KMS-11 (cell line): ENCODE measurements at regions not wholly inside any gene's neighbourhood (a gene's known extent, or its start where the extent isn't known, plus 50 kb on each side); places are given as distances from the start of the nearest gene placed in this dataset.
"Not testable (repeated sequence)": the region's sequence is repeated elsewhere in the genome, so short reads cannot be mapped to it uniquely, and the experiment has no call there.

Experiments
- H2AFZ ChIP-seq: fragments of 200-600 bp; sonication (generic); 2 replicates; pipeline ENCODE4 v1.6.1; 2016; ENCODE audit warnings: antibody characterized with exemption, mixed run types, low read depth
- H3K27ac ChIP-seq: fragments of 200-600 bp; sonication (generic); 2 replicates; pipeline ENCODE4 v1.6.1; 2016; ENCODE audit warnings: mild to moderate bottlenecking, mixed run types
- H3K27me3 ChIP-seq: fragments of 200-600 bp; sonication (generic); 2 replicates; pipeline ENCODE4 v1.6.1; 2017; ENCODE audit warnings: mild to moderate bottlenecking, low read depth, mixed run types, moderate library complexity; ENCODE audit not compliant: insufficient read depth
- H3K36me3 ChIP-seq: fragments of 200-600 bp; sonication (generic); 2 replicates; pipeline ENCODE4 v1.6.1; 2017; ENCODE audit warnings: mild to moderate bottlenecking, mixed run types; ENCODE audit not compliant: insufficient read depth
- H3K4me1 ChIP-seq: fragments of 200-600 bp; sonication (generic); 2 replicates; pipeline ENCODE4 v1.6.1; 2016; ENCODE audit warnings: mild to moderate bottlenecking, low read depth, mixed run types; ENCODE audit not compliant: poor library complexity, severe bottlenecking
- H3K4me2 ChIP-seq: fragments of 200-600 bp; sonication (generic); 2 replicates; pipeline ENCODE4 v1.7.0; 2016; ENCODE audit warnings: mild to moderate bottlenecking, mixed run types
- H3K4me3 ChIP-seq: fragments of 200-600 bp; sonication (generic); IDR thresholded peaks from 2 replicates; pipeline ENCODE4 v1.6.1; 2017; ENCODE audit warnings: low read depth, low read length, mixed read lengths; ENCODE audit not compliant: insufficient read depth
- H3K79me2 ChIP-seq: fragments of 200-600 bp; sonication (generic); 2 replicates; pipeline ENCODE4 v1.6.1; 2016; ENCODE audit warnings: low read depth, mixed run types; ENCODE audit not compliant: insufficient read depth
- H3K9ac ChIP-seq: fragments of 200-600 bp; sonication (generic); 2 replicates; pipeline ENCODE4 v1.6.1; 2016; ENCODE audit warnings: mild to moderate bottlenecking, mixed run types
- H4K20me1 ChIP-seq: fragments of 200-600 bp; sonication (generic); 2 replicates; pipeline ENCODE4 v1.6.1; 2016; ENCODE audit warnings: mild to moderate bottlenecking, mixed run types; ENCODE audit not compliant: insufficient read depth
- CTCF ChIP-seq: fragments of 200-600 bp; sonication (generic); conservative IDR thresholded peaks from 2 replicates; pipeline ENCODE4 v1.6.1; 2017; ENCODE audit warnings: low read depth, mild to moderate bottlenecking, antibody characterized with exemption, low read length, moderate library complexity, mixed read lengths

GRCh38 chr9:19913151-19913550, 124.3 kb upstream of the SLC24A2 start:
- no peaks in the 10 kb centered on the region for H3K36me3 ChIP-seq
- H3K4me1 ChIP-seq = no peaks in the 10 kb centered on the region
- no peak for TF ChIP-seq CTCF
- no peak overlapping the region for H3K4me3 ChIP-seq
- H3K4me2 ChIP-seq = no peak overlapping the region
- H4K20me1 ChIP-seq = no peaks in the 10 kb centered on the region
- H3K9ac ChIP-seq = no peak overlapping the region
- H3K79me2 ChIP-seq = no peaks in the 10 kb centered on the region
- H3K27me3 ChIP-seq = no peaks in the 10 kb centered on the region
- H3K27ac ChIP-seq = no peak overlapping the region
- no peak overlapping the region for H2AFZ ChIP-seq

- Histone ChIP-seq H3K27ac (no peak overlapping the region), H3K4me1 (no peaks in the 10 kb centered on the region), H2AFZ (no peak overlapping the region), H3K4me3 (no peak overlapping the region), H4K20me1 (no peaks in the 10 kb centered on the region), H3K4me2 (no peak overlapping the region), H3K79me2 (no peaks in the 10 kb centered on the region), H3K36me3 (no peaks in the 10 kb centered on the region), H3K9ac (no peak overlapping the region), H3K27me3 (no peaks in the 10 kb centered on the region)
- no peak for TF ChIP-seq CTCF
Measured at GRCh38 chr9:19903076-19903475, 114.2 kb upstream of the SLC24A2 start.

GRCh38 chr9:19901586-19901985, 112.7 kb upstream of the SLC24A2 start:
- no peaks in the 10 kb centered on the region for H3K36me3 ChIP-seq
- H4K20me1 ChIP-seq = no peaks in the 10 kb centered on the region
- no peak overlapping the region for H2AFZ ChIP-seq
- H3K27me3 ChIP-seq = no peaks in the 10 kb centered on the region
- H3K4me1 ChIP-seq = no peaks in the 10 kb centered on the region
- no peak overlapping the region for H3K4me2 ChIP-seq
- no peak overlapping the region for H3K9ac ChIP-seq
- no peak overlapping the region for H3K27ac ChIP-seq
- no peak overlapping the region for H3K4me3 ChIP-seq
- H3K79me2 ChIP-seq = no peaks in the 10 kb centered on the region
- no peak for TF ChIP-seq CTCF

- no peaks in the 10 kb centered on the region for H3K79me2 ChIP-seq
- H3K4me1 ChIP-seq = no peaks in the 10 kb centered on the region
- no peak overlapping the region for H3K4me3 ChIP-seq
- no peak overlapping the region for H2AFZ ChIP-seq
- H3K27ac ChIP-seq = no peak overlapping the region
- no peak for TF ChIP-seq CTCF
- no peaks in the 10 kb centered on the region for H3K36me3 ChIP-seq
- no peaks in the 10 kb centered on the region for H4K20me1 ChIP-seq
- H3K27me3 ChIP-seq = no peaks in the 10 kb centered on the region
- no peak overlapping the region for H3K9ac ChIP-seq
- no peak overlapping the region for H3K4me2 ChIP-seq
Measured at GRCh38 chr9:19896161-19896560, 107.3 kb upstream of the SLC24A2 start.

- H2AFZ ChIP-seq, H4K20me1 ChIP-seq, H3K9ac ChIP-seq, H3K4me3 ChIP-seq, H3K4me1 ChIP-seq, H3K79me2 ChIP-seq, H3K27ac ChIP-seq, H3K27me3 ChIP-seq, H3K4me2 ChIP-seq, H3K36me3 ChIP-seq: not testable (repeated sequence)
Measured at GRCh38 chr9:19895578-19895977, 106.7 kb upstream of the SLC24A2 start.
